ENCODE measurements at regions not wholly inside any gene's neighbourhood (a gene's known extent, or its start where the extent isn't known, plus 50 kb on each side); places are given as distances from the start of the nearest gene placed in this dataset.

DNA sequence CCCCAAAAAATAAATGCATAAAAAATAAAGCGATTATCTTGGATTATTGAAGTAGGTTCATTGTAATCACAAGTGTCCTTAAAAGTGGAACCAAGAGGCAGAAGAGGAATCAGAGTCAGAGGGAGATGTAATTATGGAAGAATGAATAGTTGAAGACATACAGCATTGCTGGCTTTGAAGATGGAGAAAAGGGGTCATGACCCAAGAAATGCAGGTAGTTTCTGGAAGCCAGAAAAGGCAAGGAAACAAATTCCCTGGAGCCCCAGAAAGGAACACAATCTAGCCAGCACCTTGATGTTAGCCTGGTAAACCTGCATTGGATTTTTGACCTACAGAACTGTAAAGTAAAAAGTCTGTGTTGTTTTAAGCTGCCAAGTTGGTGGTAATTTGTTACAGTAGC lies 57.5 kb upstream of the PTGR2 start:
- Histone ChIP-seq H3K4me1 (peaks cover 3% of the 10 kb centered on the region; the same call in 1 of the 2 replicates), H3K4me3 (ENCODE audit: low read depth, low read length) (no peak overlapping the region), H3K9me3 (no peaks in the 10 kb centered on the region), H3K27me3 (no peaks in the 10 kb centered on the region), H3K36me3 (no peaks in the 10 kb centered on the region)
- DNase-seq: no peak
- TF ChIP-seq, protein P1, sequence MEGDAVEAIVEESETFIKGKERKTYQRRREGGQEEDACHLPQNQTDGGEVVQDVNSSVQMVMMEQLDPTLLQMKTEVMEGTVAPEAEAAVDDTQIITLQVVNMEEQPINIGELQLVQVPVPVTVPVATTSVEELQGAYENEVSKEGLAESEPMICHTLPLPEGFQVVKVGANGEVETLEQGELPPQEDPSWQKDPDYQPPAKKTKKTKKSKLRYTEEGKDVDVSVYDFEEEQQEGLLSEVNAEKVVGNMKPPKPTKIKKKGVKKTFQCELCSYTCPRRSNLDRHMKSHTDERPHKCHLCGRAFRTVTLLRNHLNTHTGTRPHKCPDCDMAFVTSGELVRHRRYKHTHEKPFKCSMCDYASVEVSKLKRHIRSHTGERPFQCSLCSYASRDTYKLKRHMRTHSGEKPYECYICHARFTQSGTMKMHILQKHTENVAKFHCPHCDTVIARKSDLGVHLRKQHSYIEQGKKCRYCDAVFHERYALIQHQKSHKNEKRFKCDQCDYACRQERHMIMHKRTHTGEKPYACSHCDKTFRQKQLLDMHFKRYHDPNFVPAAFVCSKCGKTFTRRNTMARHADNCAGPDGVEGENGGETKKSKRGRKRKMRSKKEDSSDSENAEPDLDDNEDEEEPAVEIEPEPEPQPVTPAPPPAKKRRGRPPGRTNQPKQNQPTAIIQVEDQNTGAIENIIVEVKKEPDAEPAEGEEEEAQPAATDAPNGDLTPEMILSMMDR (IDR thresholded peaks at IDR 0.05; ENCODE audit: low read depth, low read length): no peak

DNA sequence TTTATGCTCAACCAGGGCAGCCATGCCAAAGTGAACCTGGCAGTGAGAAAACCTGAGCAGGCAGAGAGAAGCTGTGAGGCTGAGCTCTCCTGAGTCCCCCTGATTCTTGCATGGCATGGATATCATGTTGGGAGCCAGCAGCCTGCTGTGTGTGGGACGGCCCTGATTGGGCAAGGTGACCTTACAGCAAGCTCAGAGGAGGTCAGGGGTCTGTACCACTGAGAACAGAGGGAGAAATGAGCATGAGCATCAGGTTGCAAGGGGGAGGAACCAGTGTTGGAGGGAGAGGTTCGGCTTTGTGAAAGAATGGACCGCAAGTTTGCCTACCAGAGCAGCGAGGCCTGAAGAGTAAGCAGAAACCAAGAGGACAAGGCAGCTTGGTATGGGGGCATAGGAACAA lies 59.1 kb upstream of the PTGR2 start:
- TF ChIP-seq, protein P1 (IDR thresholded peaks at IDR 0.05; ENCODE audit: low read depth, low read length): no peak
- no peak for DNase-seq
- Histone ChIP-seq H3K36me3 (no peaks in the 10 kb centered on the region), H3K27me3 (no peaks in the 10 kb centered on the region), H3K4me3 (ENCODE audit: low read depth, low read length) (no peak overlapping the region), H3K9me3 (no peaks in the 10 kb centered on the region), H3K4me1 (peaks cover 3% of the 10 kb centered on the region; the same call in 1 of the 2 replicates)

DNA sequence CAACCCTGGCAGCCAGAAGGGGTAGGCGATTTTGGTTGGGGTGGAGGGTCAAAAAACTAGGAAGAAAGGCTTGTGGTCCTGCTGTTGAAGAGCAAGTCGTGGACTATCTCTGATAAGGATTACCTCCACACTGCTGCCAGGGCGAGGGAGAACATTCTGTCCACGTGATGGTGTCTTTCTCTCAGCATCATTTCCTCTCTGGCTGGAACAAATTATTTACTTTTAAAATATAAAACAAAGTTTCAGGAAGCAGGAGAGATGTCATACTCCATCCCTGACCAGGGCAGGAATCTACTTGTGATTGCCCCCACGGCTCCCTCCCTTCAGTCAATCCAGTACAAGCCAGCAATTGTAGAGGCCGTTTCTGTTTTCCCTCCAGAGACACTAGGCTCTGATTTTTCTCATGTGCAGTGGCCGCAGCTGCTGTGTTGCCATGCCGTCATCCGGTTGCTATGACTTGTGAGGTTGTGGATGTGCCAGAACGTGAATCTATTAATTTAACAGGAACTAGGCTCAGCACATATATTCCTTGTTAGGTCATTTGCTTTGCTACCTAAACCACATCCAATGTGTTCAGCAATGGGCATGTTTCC lies 61.5 kb upstream of the PTGR2 start:
- no peak overlapping the region for H3K4me3 ChIP-seq (ENCODE audit: low read depth, low read length)

DNA sequence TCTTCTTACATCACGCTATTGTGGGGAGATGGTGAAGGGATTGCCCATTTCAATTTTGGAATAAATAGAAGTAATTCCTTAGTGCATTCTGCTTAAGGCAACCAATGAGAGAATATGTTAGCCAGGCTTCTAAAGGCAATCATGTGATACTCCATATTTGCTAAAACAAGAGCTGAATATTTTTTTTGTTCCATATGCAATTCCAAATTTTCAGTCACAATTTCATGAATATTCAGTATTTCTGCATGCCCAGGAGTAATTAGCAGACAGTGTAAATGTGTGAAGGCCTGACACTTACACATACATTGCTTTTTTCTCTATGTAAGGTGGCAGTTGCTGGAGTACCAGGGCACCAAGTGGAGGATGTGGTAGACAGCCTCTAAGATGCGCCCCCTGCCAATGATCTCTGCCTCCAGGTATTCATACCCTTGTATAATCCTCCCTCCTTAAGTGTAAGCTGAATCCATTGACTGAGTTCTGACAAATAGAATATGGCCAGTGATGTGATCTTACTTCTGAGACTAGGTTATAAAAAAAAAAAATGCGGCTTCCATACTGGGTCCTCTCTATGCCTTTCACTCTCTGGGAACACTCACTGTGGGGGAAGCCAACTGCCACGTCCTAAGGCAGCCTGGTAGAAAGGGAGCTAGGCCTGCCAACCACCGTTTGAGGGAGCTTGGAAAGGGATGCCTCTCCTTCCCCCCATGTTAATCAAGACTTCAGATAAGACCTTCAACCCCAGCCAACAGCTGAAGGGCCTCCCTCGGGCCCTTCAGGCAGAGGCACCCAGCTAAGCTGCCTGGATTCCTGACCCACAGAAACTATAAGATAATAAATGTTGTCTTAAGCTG lies 62.7 kb upstream of the PTGR2 start:
- Histone ChIP-seq H3K27me3 (no peaks in the 10 kb centered on the region), H3K4me3 (ENCODE audit: low read depth, low read length) (no peak overlapping the region), H3K4me1 (peaks cover 7% of the 10 kb centered on the region; the same call in 1 of the 2 replicates), H3K9me3 (no peaks in the 10 kb centered on the region), H3K36me3 (no peaks in the 10 kb centered on the region)
- no peak for DNase-seq
- TF ChIP-seq, protein P1 (IDR thresholded peaks at IDR 0.05; ENCODE audit: low read depth, low read length): no peak

More for the DNA sequence above, 61.5 kb upstream of the PTGR2 start:
- Histone ChIP-seq H3K27me3 (no peaks in the 10 kb centered on the region), H3K36me3 (no peaks in the 10 kb centered on the region), H3K4me1 (peaks cover 3% of the 10 kb centered on the region; the same call in 1 of the 2 replicates), H3K9me3 (no peaks in the 10 kb centered on the region)
- TF ChIP-seq, protein P1 (IDR thresholded peaks at IDR 0.05; ENCODE audit: low read depth, low read length): no peak
- peak; percentile 39 for DNase-seq

DNA sequence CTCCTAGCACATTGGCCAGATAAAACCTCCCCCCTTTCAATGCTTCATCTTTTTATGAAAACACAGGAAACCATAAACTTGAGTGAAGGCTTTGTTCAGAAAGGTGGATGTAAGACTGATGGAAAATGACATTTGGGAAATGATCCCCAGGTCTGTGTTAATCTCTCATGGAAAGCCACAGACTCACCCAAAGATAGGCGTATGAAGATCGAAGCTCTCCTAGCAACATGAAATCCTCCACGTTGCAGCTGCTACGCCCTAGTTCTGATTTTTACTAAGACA lies 63.4 kb upstream of the PTGR2 start:
- DNase-seq: no peak
- no peaks in the 10 kb centered on the region for H3K36me3 ChIP-seq
- H3K9me3 ChIP-seq: no peaks in the 10 kb centered on the region
- TF ChIP-seq, protein P1 (IDR thresholded peaks at IDR 0.05; ENCODE audit: low read depth, low read length): no peak
- H3K4me3 ChIP-seq (ENCODE audit: low read depth, low read length): no peak overlapping the region
- H3K4me1 ChIP-seq: peaks cover 7% of the 10 kb centered on the region; the same call in 1 of the 2 replicates
- no peaks in the 10 kb centered on the region for H3K27me3 ChIP-seq
